H1 (cell line): ENCODE measurements at regions not wholly inside any gene's neighbourhood (a gene's known extent, or its start where the extent isn't known, plus 50 kb on each side); places are given as distances from the start of the nearest gene placed in this dataset.

Experiments used
- CTCF ChIA-PET: fragments of 300-600 bp; sonication (Branson Sonifier 250); formaldehyde crosslinking; loops from one replicate; lab custom pipeline; 2021; ENCODE audit not compliant: partially characterized antibody; lab: Charles Lee
- POLR2A ChIA-PET: fragments of 300-600 bp; sonication (Branson Sonifier 250); formaldehyde crosslinking; loops from one replicate; lab custom pipeline; 2021; ENCODE audit warnings: inconsistent platforms; ENCODE audit not compliant: partially characterized antibody; lab: Charles Lee
- DNase-seq, 2 experiments: peaks; one replicate each; pipeline versions ENCODE4 v3.0.0 to v3.0.0-alpha.2; 2010 to 2022; ENCODE audit warnings: low spot score in 2 of 2, low read depth in 1 of 2, mixed read lengths in 1 of 2
- FAIRE-seq: peaks from 2 replicates; lab custom pipeline; 2011; peaks lifted over from hg19 to GRCh38; lab: Jason Lieb, UNC
- H2AFZ ChIP-seq: 2 replicates; pipeline ENCODE4 v1.8.1; 2012; ENCODE audit warnings: low read length, inconsistent platforms
- H2AK5ac ChIP-seq: 2 replicates; pipeline ENCODE4 v1.6.1; 2013; ENCODE audit warnings: low read depth, low read length
- H2BK120ac ChIP-seq: replicated peaks from 2 replicates; pipeline ENCODE3; 2013; ENCODE audit warnings: low read depth, low read length, inconsistent platforms
- H2BK12ac ChIP-seq: 2 replicates; pipeline ENCODE4 v1.6.1; 2013; ENCODE audit warnings: low read depth, low read length
- H2BK15ac ChIP-seq: 2 replicates; pipeline ENCODE4 v1.6.1; 2013; ENCODE audit warnings: low read length
- H2BK20ac ChIP-seq: 2 replicates; pipeline ENCODE4 v1.6.1; 2013; ENCODE audit warnings: low read length
- H2BK5ac ChIP-seq: 2 replicates; pipeline ENCODE4 v1.6.1; 2013; ENCODE audit warnings: low read depth, low read length
- H3K14ac ChIP-seq: 2 replicates; pipeline ENCODE4 v1.6.1; 2013; ENCODE audit warnings: inconsistent platforms; ENCODE audit not compliant: insufficient read length
- H3K18ac ChIP-seq: 2 replicates; pipeline ENCODE4 v1.6.1; 2013; ENCODE audit warnings: low read length; ENCODE audit errors: extremely low read depth
- H3K23ac ChIP-seq: 2 replicates; pipeline ENCODE4 v1.6.1; 2013; ENCODE audit warnings: inconsistent platforms; ENCODE audit not compliant: insufficient read length
- H3K23me2 ChIP-seq: 2 replicates; pipeline ENCODE4 v1.6.1; 2013; ENCODE audit warnings: low read depth, low read length
- H3K27ac ChIP-seq: 2 replicates; pipeline ENCODE4 v1.6.1; 2011; ENCODE audit warnings: low read depth, low read length, inconsistent platforms
- H3K27me3 ChIP-seq, 4 experiments: replicated peaks in 1 of 4; 1 replicate in 1 of 4; 2 replicates in 3 of 4; pipeline versions ENCODE4 v1.6.1 to v1.8.1; 2011 to 2013; ENCODE audit warnings: low read length in 3 of 4, mild to moderate bottlenecking in 3 of 4, inconsistent platforms in 2 of 4, mixed read lengths in 2 of 4, moderate library complexity in 1 of 4; ENCODE audit not compliant: control insufficient read depth in 3 of 4, insufficient read depth in 3 of 4; ENCODE audit errors: extremely low read depth in 1 of 4
- H3K36me3 ChIP-seq, 4 experiments: 2 replicates each; pipeline versions ENCODE4 v1.6.1 to v1.8.1; 2011 to 2013; ENCODE audit warnings: mild to moderate bottlenecking in 4 of 4, low read length in 3 of 4, moderate library complexity in 2 of 4, control low read depth in 1 of 4, inconsistent platforms in 1 of 4; ENCODE audit not compliant: insufficient read depth in 4 of 4, control insufficient read depth in 2 of 4
- H3K4ac ChIP-seq: replicated peaks from 2 replicates; pipeline ENCODE3; 2013; ENCODE audit warnings: low read length, low read depth, mixed read lengths, inconsistent platforms; ENCODE audit not compliant: insufficient read length
- H3K4me1 ChIP-seq, 4 experiments: replicated peaks in 1 of 4; 1 replicate in 1 of 4; 2 replicates in 3 of 4; pipeline versions ENCODE4 v1.6.1 to v1.8.1; 2011 to 2013; ENCODE audit warnings: low read length in 3 of 4, inconsistent platforms in 2 of 4, mixed read lengths in 1 of 4; ENCODE audit not compliant: insufficient read depth in 4 of 4, control insufficient read depth in 3 of 4
- H3K4me2 ChIP-seq, 2 experiments: 2 replicates each; pipeline versions ENCODE4 v1.6.1 to v1.8.1; 2011 to 2013; ENCODE audit warnings: low read depth in 2 of 2, low read length in 2 of 2, control low read depth in 1 of 2, inconsistent platforms in 1 of 2, mild to moderate bottlenecking in 1 of 2; ENCODE audit not compliant: insufficient read depth in 1 of 2
- H3K4me3 ChIP-seq, 4 experiments: fragments of 200-600, 300-600 bp in 1 of 4; sonication (generic), shearing (Covaris generic), sonication (Bioruptor Twin) in 1 of 4; 2 replicates each; pipeline versions ENCODE4 v1.5.1 to v1.8.1; 2011 to 2016; ENCODE audit warnings: low read length in 4 of 4, low read depth in 3 of 4, control low read depth in 2 of 4, inconsistent platforms in 2 of 4, mild to moderate bottlenecking in 2 of 4, mixed read lengths in 1 of 4, moderate library complexity in 1 of 4; ENCODE audit not compliant: insufficient read depth in 2 of 4; ENCODE audit errors: extremely low read depth in 1 of 4
- H3K56ac ChIP-seq: replicated peaks from 2 replicates; pipeline ENCODE3; 2013; ENCODE audit warnings: low read depth, mild to moderate bottlenecking, mixed read lengths, low read length, inconsistent platforms; ENCODE audit not compliant: insufficient read length
- H3K79me1 ChIP-seq: 2 replicates; pipeline ENCODE4 v1.6.1; 2013; ENCODE audit warnings: low read depth, low read length, control low read depth
- H3K79me2 ChIP-seq, 2 experiments: 2 replicates each; pipeline versions ENCODE4 v1.6.1 to v1.8.1; 2012 to 2013; ENCODE audit warnings: low read length in 2 of 2, mild to moderate bottlenecking in 2 of 2, inconsistent platforms in 1 of 2; ENCODE audit not compliant: insufficient read depth in 2 of 2, control insufficient read depth in 1 of 2
- H3K9ac ChIP-seq, 4 experiments: replicated peaks in 1 of 4; 1 replicate in 1 of 4; 2 replicates in 3 of 4; pipeline versions ENCODE4 v1.6.1 to v1.8.1; 2011 to 2013; ENCODE audit warnings: low read depth in 3 of 4, low read length in 3 of 4, control low read depth in 2 of 4, mild to moderate bottlenecking in 2 of 4, moderate library complexity in 2 of 4, inconsistent platforms in 1 of 4; ENCODE audit errors: extremely low read depth in 1 of 4
- H3K9me3 ChIP-seq, 2 experiments: 2 replicates each; pipeline versions ENCODE4 v1.6.1 to v1.8.1; 2012 to 2013; ENCODE audit warnings: mild to moderate bottlenecking in 2 of 2, moderate library complexity in 2 of 2, control low read depth in 1 of 2, inconsistent platforms in 1 of 2, low read depth in 1 of 2, low read length in 1 of 2, mixed read lengths in 1 of 2; ENCODE audit not compliant: insufficient read depth in 2 of 2
- H4K20me1 ChIP-seq, 2 experiments: replicated peaks in 1 of 2; 2 replicates each; pipeline versions ENCODE3 to v1.8.1; 2011 to 2013; ENCODE audit warnings: inconsistent platforms in 2 of 2, low read length in 2 of 2, mild to moderate bottlenecking in 1 of 2; ENCODE audit not compliant: insufficient read depth in 2 of 2, control insufficient read depth in 1 of 2
- H4K5ac ChIP-seq: 2 replicates; pipeline ENCODE4 v1.6.1; 2013; ENCODE audit warnings: low read length, low read depth, mixed read lengths, inconsistent platforms; ENCODE audit not compliant: insufficient read length
- H4K8ac ChIP-seq: 2 replicates; pipeline ENCODE4 v1.8.0; 2013; ENCODE audit warnings: mild to moderate bottlenecking, moderate library complexity, low read length, inconsistent platforms; ENCODE audit not compliant: insufficient read depth; ENCODE audit errors: extremely low read depth
- H4K91ac ChIP-seq: replicated peaks from 2 replicates; pipeline ENCODE3; 2013; ENCODE audit warnings: low read length, mixed read lengths, inconsistent platforms; ENCODE audit not compliant: insufficient read length
- GTF2F1 ChIP-seq: IDR thresholded peaks from 2 replicates; pipeline ENCODE4 v1.6.1; 2012; ENCODE audit warnings: low read depth, low read length, improper control_type of control experiment, borderline replicate concordance
- MAFK ChIP-seq: IDR thresholded peaks from 2 replicates; pipeline ENCODE4 v1.6.1; 2012; ENCODE audit warnings: low read depth, mild to moderate bottlenecking, improper control_type of control experiment, low read length
- RAD21 ChIP-seq, 2 experiments: IDR thresholded peaks in 1 of 2; conservative IDR thresholded peaks in 1 of 2; 2 replicates each; pipeline ENCODE4 v1.6.1; 2011; ENCODE audit warnings: low read depth in 2 of 2, low read length in 2 of 2, improper control_type of control experiment in 1 of 2, inconsistent platforms in 1 of 2, mild to moderate bottlenecking in 1 of 2, moderate library complexity in 1 of 2
- RNF2 ChIP-seq: fragments of 200-900, 300-1000 bp; sonication (generic); IDR thresholded peaks from 2 replicates; pipeline ENCODE4 v1.7.1; 2016; ENCODE audit warnings: borderline replicate concordance, low read depth, mild to moderate bottlenecking, antibody characterized with exemption, low read length; ENCODE audit not compliant: poor library complexity, severe bottlenecking; ENCODE audit errors: missing control alignments
- SAP30 ChIP-seq: fragments of 300-600 bp; sonication (generic); IDR thresholded peaks from 2 replicates; pipeline ENCODE4 v1.7.1; 2012; ENCODE audit warnings: low read length, moderate library complexity, mild to moderate bottlenecking, inconsistent platforms; ENCODE audit not compliant: insufficient read depth, insufficient replicate concordance
- SIRT6 ChIP-seq: IDR thresholded peaks from one replicate; pipeline ENCODE4 v1.7.1; 2012; ENCODE audit warnings: low read length, inconsistent platforms
- TBP ChIP-seq: IDR thresholded peaks from 2 replicates; pipeline ENCODE4 v1.6.1; 2011; ENCODE audit warnings: low read depth, low read length, improper control_type of control experiment
- TCF12 ChIP-seq: IDR thresholded peaks from 2 replicates; pipeline ENCODE4 v1.6.1; 2011; ENCODE audit warnings: low read depth, mild to moderate bottlenecking, low read length
- YY1 ChIP-seq: IDR thresholded peaks from 2 replicates; pipeline ENCODE4 v1.6.1; 2011; ENCODE audit warnings: low read depth, mild to moderate bottlenecking, low read length
- WGBS, 2 experiments: shearing (Covaris generic) in 1 of 2; methylation state at CpG; one replicate each; pipeline versions ENCODE4 v1.1.6 to v1.1.7; 2013 to 2015; ENCODE audit warnings: low lambda C conversion rate in 2 of 2, mixed read lengths in 2 of 2, inconsistent platforms in 1 of 2, low coverage in 1 of 2, missing lambda C conversion rate in 1 of 2; ENCODE audit not compliant: insufficient replicate concordance in 2 of 2, insufficient coverage in 1 of 2, insufficient read length in 1 of 2; ENCODE audit errors: extremely low coverage in 1 of 2, missing lambda C conversion rate in 1 of 2; 5-methylcytosine and 5-hydroxymethylcytosine counted together

DNA sequence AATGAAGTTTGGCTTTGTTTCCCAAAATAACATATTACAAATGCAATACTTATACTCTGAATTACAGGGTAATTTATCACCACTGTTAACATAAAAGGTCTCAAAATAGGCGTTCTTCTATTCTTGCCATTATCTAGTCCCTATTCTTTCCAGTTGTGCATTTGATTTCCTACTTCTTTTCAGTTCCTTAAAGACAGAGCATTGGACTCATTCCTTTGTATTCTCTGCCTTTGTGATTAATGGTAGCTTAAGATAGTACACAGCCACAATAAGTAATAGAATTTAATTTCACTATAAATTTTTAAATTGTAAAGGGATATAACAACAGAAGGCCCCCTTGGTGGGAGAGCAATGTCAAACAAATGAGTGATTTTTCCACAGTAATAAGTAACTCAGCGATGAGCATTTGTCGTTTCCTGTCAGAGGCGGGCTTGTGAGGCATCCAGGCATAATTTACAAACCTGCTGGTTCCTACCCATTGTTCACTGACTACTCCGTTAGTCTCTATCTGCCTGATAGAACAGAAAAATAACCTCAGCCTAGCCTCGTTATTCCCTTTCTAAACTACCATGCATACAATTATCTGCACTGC lies 456.6 kb upstream of the REG3G start:
- Histone ChIP-seq H2BK5ac (no peak overlapping the region), H3K36me3 (no peaks in the 10 kb centered on the region), H2BK20ac (no peak overlapping the region), H3K4me3 (no peak overlapping the region), H3K9me3 (no peaks in the 10 kb centered on the region), H4K8ac (no peak overlapping the region), H3K18ac (no peak overlapping the region), H2AK5ac (no peak overlapping the region), H3K14ac (no peak overlapping the region), H3K4ac (no peak overlapping the region), H4K5ac (no peak overlapping the region), H3K4me2 (no peak overlapping the region), H3K23ac (no peak overlapping the region), H3K56ac (no peak overlapping the region), H2AFZ (no peak overlapping the region), H3K23me2 (no peaks in the 10 kb centered on the region), H4K20me1 (no peaks in the 10 kb centered on the region), H2BK15ac (no peak overlapping the region), H4K91ac (no peak overlapping the region), H3K27ac (no peak overlapping the region), H3K79me1 (no peaks in the 10 kb centered on the region), H3K27me3 (no peaks in the 10 kb centered on the region), H2BK120ac (no peak overlapping the region), H3K79me2 (no peaks in the 10 kb centered on the region), H3K4me1 (no peaks in the 10 kb centered on the region), H3K9ac (no peak overlapping the region), H2BK12ac (no peak overlapping the region)
- ChIA-PET POLR2A (no interaction called here), CTCF (interaction anchor here (1.7 kb wide), 1 partner anchor 136 kb away, joined by 3 read pairs; no protein-coding TSS in a partner anchor)
- TF ChIP-seq GTF2F1 (no peak), MAFK (no peak), SAP30 (no peak), YY1 (no peak), RAD21 (IDR thresholded peaks at IDR 0.05 in 1 of 2, conservative IDR thresholded peaks at IDR 0.05 in 1 of 2; ENCODE audit: low read depth in 2 of 2, low read length in 2 of 2) (no peak), RNF2 (no peak), SIRT6 (no peak), TCF12 (no peak), TBP (no peak)
- WGBS, 2 experiments = 83% methylated on average over 6 of the region's 6 CpGs; no CpG with 5 or more reads in 1 of the 2 experiments
- DNase-seq = no peak
- FAIRE-seq = no peak
